H1 (cell line): ENCODE measurements at regions not wholly inside any gene's neighbourhood (a gene's known extent, or its start where the extent isn't known, plus 50 kb on each side); places are given as distances from the start of the nearest gene placed in this dataset.

ENCODE experiments used
- CTCF ChIA-PET: fragments of 300-600 bp; sonication (Branson Sonifier 250); formaldehyde crosslinking; loops from one replicate; lab custom pipeline; 2021; ENCODE audit not compliant: partially characterized antibody; lab: Charles Lee
- POLR2A ChIA-PET: fragments of 300-600 bp; sonication (Branson Sonifier 250); formaldehyde crosslinking; loops from one replicate; lab custom pipeline; 2021; ENCODE audit warnings: inconsistent platforms; ENCODE audit not compliant: partially characterized antibody; lab: Charles Lee
- DNase-seq, 2 experiments: peaks; one replicate each; pipeline versions ENCODE4 v3.0.0 to v3.0.0-alpha.2; 2010 to 2022; ENCODE audit warnings: low spot score in 2 of 2, low read depth in 1 of 2, mixed read lengths in 1 of 2
- FAIRE-seq: peaks from 2 replicates; lab custom pipeline; 2011; peaks lifted over from hg19 to GRCh38; lab: Jason Lieb, UNC
- H2AFZ ChIP-seq: 2 replicates; pipeline ENCODE4 v1.8.1; 2012; ENCODE audit warnings: low read length, inconsistent platforms
- H2AK5ac ChIP-seq: 2 replicates; pipeline ENCODE4 v1.6.1; 2013; ENCODE audit warnings: low read depth, low read length
- H2BK120ac ChIP-seq: replicated peaks from 2 replicates; pipeline ENCODE3; 2013; ENCODE audit warnings: low read depth, low read length, inconsistent platforms
- H2BK12ac ChIP-seq: 2 replicates; pipeline ENCODE4 v1.6.1; 2013; ENCODE audit warnings: low read depth, low read length
- H2BK15ac ChIP-seq: 2 replicates; pipeline ENCODE4 v1.6.1; 2013; ENCODE audit warnings: low read length
- H2BK20ac ChIP-seq: 2 replicates; pipeline ENCODE4 v1.6.1; 2013; ENCODE audit warnings: low read length
- H2BK5ac ChIP-seq: 2 replicates; pipeline ENCODE4 v1.6.1; 2013; ENCODE audit warnings: low read depth, low read length
- H3K14ac ChIP-seq: 2 replicates; pipeline ENCODE4 v1.6.1; 2013; ENCODE audit warnings: inconsistent platforms; ENCODE audit not compliant: insufficient read length
- H3K18ac ChIP-seq: 2 replicates; pipeline ENCODE4 v1.6.1; 2013; ENCODE audit warnings: low read length; ENCODE audit errors: extremely low read depth
- H3K23ac ChIP-seq: 2 replicates; pipeline ENCODE4 v1.6.1; 2013; ENCODE audit warnings: inconsistent platforms; ENCODE audit not compliant: insufficient read length
- H3K23me2 ChIP-seq: 2 replicates; pipeline ENCODE4 v1.6.1; 2013; ENCODE audit warnings: low read depth, low read length
- H3K27ac ChIP-seq: 2 replicates; pipeline ENCODE4 v1.6.1; 2011; ENCODE audit warnings: low read depth, low read length, inconsistent platforms
- H3K27me3 ChIP-seq, 4 experiments: replicated peaks in 1 of 4; 1 replicate in 1 of 4; 2 replicates in 3 of 4; pipeline versions ENCODE4 v1.6.1 to v1.8.1; 2011 to 2013; ENCODE audit warnings: low read length in 3 of 4, mild to moderate bottlenecking in 3 of 4, inconsistent platforms in 2 of 4, mixed read lengths in 2 of 4, moderate library complexity in 1 of 4; ENCODE audit not compliant: control insufficient read depth in 3 of 4, insufficient read depth in 3 of 4; ENCODE audit errors: extremely low read depth in 1 of 4
- H3K36me3 ChIP-seq, 4 experiments: 2 replicates each; pipeline versions ENCODE4 v1.6.1 to v1.8.1; 2011 to 2013; ENCODE audit warnings: mild to moderate bottlenecking in 4 of 4, low read length in 3 of 4, moderate library complexity in 2 of 4, control low read depth in 1 of 4, inconsistent platforms in 1 of 4; ENCODE audit not compliant: insufficient read depth in 4 of 4, control insufficient read depth in 2 of 4
- H3K4ac ChIP-seq: replicated peaks from 2 replicates; pipeline ENCODE3; 2013; ENCODE audit warnings: low read length, low read depth, mixed read lengths, inconsistent platforms; ENCODE audit not compliant: insufficient read length
- H3K4me1 ChIP-seq, 4 experiments: replicated peaks in 1 of 4; 1 replicate in 1 of 4; 2 replicates in 3 of 4; pipeline versions ENCODE4 v1.6.1 to v1.8.1; 2011 to 2013; ENCODE audit warnings: low read length in 3 of 4, inconsistent platforms in 2 of 4, mixed read lengths in 1 of 4; ENCODE audit not compliant: insufficient read depth in 4 of 4, control insufficient read depth in 3 of 4
- H3K4me2 ChIP-seq, 2 experiments: 2 replicates each; pipeline versions ENCODE4 v1.6.1 to v1.8.1; 2011 to 2013; ENCODE audit warnings: low read depth in 2 of 2, low read length in 2 of 2, control low read depth in 1 of 2, inconsistent platforms in 1 of 2, mild to moderate bottlenecking in 1 of 2; ENCODE audit not compliant: insufficient read depth in 1 of 2
- H3K4me3 ChIP-seq, 4 experiments: fragments of 200-600, 300-600 bp in 1 of 4; sonication (generic), shearing (Covaris generic), sonication (Bioruptor Twin) in 1 of 4; 2 replicates each; pipeline versions ENCODE4 v1.5.1 to v1.8.1; 2011 to 2016; ENCODE audit warnings: low read length in 4 of 4, low read depth in 3 of 4, control low read depth in 2 of 4, inconsistent platforms in 2 of 4, mild to moderate bottlenecking in 2 of 4, mixed read lengths in 1 of 4, moderate library complexity in 1 of 4; ENCODE audit not compliant: insufficient read depth in 2 of 4; ENCODE audit errors: extremely low read depth in 1 of 4
- H3K56ac ChIP-seq: replicated peaks from 2 replicates; pipeline ENCODE3; 2013; ENCODE audit warnings: low read depth, mild to moderate bottlenecking, mixed read lengths, low read length, inconsistent platforms; ENCODE audit not compliant: insufficient read length
- H3K79me1 ChIP-seq: 2 replicates; pipeline ENCODE4 v1.6.1; 2013; ENCODE audit warnings: low read depth, low read length, control low read depth
- H3K79me2 ChIP-seq, 2 experiments: 2 replicates each; pipeline versions ENCODE4 v1.6.1 to v1.8.1; 2012 to 2013; ENCODE audit warnings: low read length in 2 of 2, mild to moderate bottlenecking in 2 of 2, inconsistent platforms in 1 of 2; ENCODE audit not compliant: insufficient read depth in 2 of 2, control insufficient read depth in 1 of 2
- H3K9ac ChIP-seq, 4 experiments: replicated peaks in 1 of 4; 1 replicate in 1 of 4; 2 replicates in 3 of 4; pipeline versions ENCODE4 v1.6.1 to v1.8.1; 2011 to 2013; ENCODE audit warnings: low read depth in 3 of 4, low read length in 3 of 4, control low read depth in 2 of 4, mild to moderate bottlenecking in 2 of 4, moderate library complexity in 2 of 4, inconsistent platforms in 1 of 4; ENCODE audit errors: extremely low read depth in 1 of 4
- H3K9me3 ChIP-seq, 2 experiments: 2 replicates each; pipeline versions ENCODE4 v1.6.1 to v1.8.1; 2012 to 2013; ENCODE audit warnings: mild to moderate bottlenecking in 2 of 2, moderate library complexity in 2 of 2, control low read depth in 1 of 2, inconsistent platforms in 1 of 2, low read depth in 1 of 2, low read length in 1 of 2, mixed read lengths in 1 of 2; ENCODE audit not compliant: insufficient read depth in 2 of 2
- H4K20me1 ChIP-seq, 2 experiments: replicated peaks in 1 of 2; 2 replicates each; pipeline versions ENCODE3 to v1.8.1; 2011 to 2013; ENCODE audit warnings: inconsistent platforms in 2 of 2, low read length in 2 of 2, mild to moderate bottlenecking in 1 of 2; ENCODE audit not compliant: insufficient read depth in 2 of 2, control insufficient read depth in 1 of 2
- H4K5ac ChIP-seq: 2 replicates; pipeline ENCODE4 v1.6.1; 2013; ENCODE audit warnings: low read length, low read depth, mixed read lengths, inconsistent platforms; ENCODE audit not compliant: insufficient read length
- H4K8ac ChIP-seq: 2 replicates; pipeline ENCODE4 v1.8.0; 2013; ENCODE audit warnings: mild to moderate bottlenecking, moderate library complexity, low read length, inconsistent platforms; ENCODE audit not compliant: insufficient read depth; ENCODE audit errors: extremely low read depth
- H4K91ac ChIP-seq: replicated peaks from 2 replicates; pipeline ENCODE3; 2013; ENCODE audit warnings: low read length, mixed read lengths, inconsistent platforms; ENCODE audit not compliant: insufficient read length
- ATF2 ChIP-seq: IDR thresholded peaks from 2 replicates; pipeline ENCODE4 v1.6.1; 2012; ENCODE audit warnings: low read length, inconsistent platforms
- BCL11A ChIP-seq, 2 experiments: IDR thresholded peaks; one replicate each; pipeline ENCODE4 v1.6.1; 2011; ENCODE audit warnings: low read depth in 2 of 2, low read length in 2 of 2, mild to moderate bottlenecking in 2 of 2
- CHD2 ChIP-seq: IDR thresholded peaks from 2 replicates; pipeline ENCODE4 v1.6.1; 2012; ENCODE audit warnings: low read length, improper control_type of control experiment
- CREB1 ChIP-seq: IDR thresholded peaks from 2 replicates; pipeline ENCODE4 v1.6.1; 2012; ENCODE audit warnings: inconsistent platforms
- GTF2F1 ChIP-seq: IDR thresholded peaks from 2 replicates; pipeline ENCODE4 v1.6.1; 2012; ENCODE audit warnings: low read depth, low read length, improper control_type of control experiment, borderline replicate concordance
- HDAC2 ChIP-seq, 2 experiments: fragments of 300-600 bp in 1 of 2; sonication (generic) in 1 of 2; IDR thresholded peaks; 2 replicates each; pipeline ENCODE4 v1.6.1; 2011 to 2012; ENCODE audit warnings: low read depth in 2 of 2, low read length in 2 of 2, mild to moderate bottlenecking in 2 of 2, moderate library complexity in 2 of 2, borderline replicate concordance in 1 of 2, inconsistent platforms in 1 of 2
- PHF8 ChIP-seq: fragments of 200-600 bp; sonication (generic); conservative IDR thresholded peaks from 2 replicates; pipeline ENCODE4 v1.7.1; 2012; ENCODE audit warnings: low read depth, mild to moderate bottlenecking, inconsistent platforms, low read length, moderate library complexity
- RXRA ChIP-seq: IDR thresholded peaks from 2 replicates; pipeline ENCODE4 v1.6.1; 2011; ENCODE audit warnings: low read depth, mild to moderate bottlenecking, low read length, moderate library complexity; ENCODE audit not compliant: insufficient read depth
- SP1 ChIP-seq: IDR thresholded peaks from 2 replicates; pipeline ENCODE4 v1.6.1; 2011; ENCODE audit warnings: low read depth, low read length
- SP4 ChIP-seq: IDR thresholded peaks from 2 replicates; pipeline ENCODE4 v1.6.1; 2012; ENCODE audit warnings: low read length, inconsistent platforms
- SUZ12 ChIP-seq: fragments of 200-600 bp; sonication (generic); IDR thresholded peaks from 2 replicates; pipeline ENCODE4 v1.6.1; 2012; ENCODE audit warnings: mild to moderate bottlenecking, inconsistent platforms, low read length, moderate library complexity, mixed read lengths
- TCF12 ChIP-seq: IDR thresholded peaks from 2 replicates; pipeline ENCODE4 v1.6.1; 2011; ENCODE audit warnings: low read depth, mild to moderate bottlenecking, low read length
- ZNF274 ChIP-seq: IDR thresholded peaks from 2 replicates; pipeline ENCODE4 v1.7.0; 2012; ENCODE audit warnings: low read length, borderline replicate concordance; ENCODE audit errors: extremely low read depth
- WGBS, 2 experiments: shearing (Covaris generic) in 1 of 2; methylation state at CpG; one replicate each; pipeline versions ENCODE4 v1.1.6 to v1.1.7; 2013 to 2015; ENCODE audit warnings: low lambda C conversion rate in 2 of 2, mixed read lengths in 2 of 2, inconsistent platforms in 1 of 2, low coverage in 1 of 2, missing lambda C conversion rate in 1 of 2; ENCODE audit not compliant: insufficient replicate concordance in 2 of 2, insufficient coverage in 1 of 2, insufficient read length in 1 of 2; ENCODE audit errors: extremely low coverage in 1 of 2, missing lambda C conversion rate in 1 of 2; 5-methylcytosine and 5-hydroxymethylcytosine counted together

GRCh38 chr9:124122321-124122720 lies 110.8 kb downstream of the LHX2 start:
- Histone ChIP-seq H2AFZ (no peak overlapping the region), H3K56ac (no peak overlapping the region), H3K9me3 (no peaks in the 10 kb centered on the region), H4K91ac (no peak overlapping the region), H3K79me1 (no peaks in the 10 kb centered on the region), H3K4me2 (no peak overlapping the region), H3K4ac (no peak overlapping the region), H3K36me3 (no peaks in the 10 kb centered on the region), H4K5ac (no peak overlapping the region), H3K4me3 (no peak overlapping the region), H3K27ac (no peak overlapping the region), H4K20me1 (peaks cover 0 to 3% of the 10 kb centered on the region in 2 experiments), H2BK5ac (no peak overlapping the region), H3K27me3 (no peaks in the 10 kb centered on the region; a peak in 2 of 7 replicates), H3K4me1 (peaks cover 0 to 12% (median 7%) of the 10 kb centered on the region in 4 experiments; a peak in 6 of 7 replicates), H3K23ac (no peak overlapping the region), H3K14ac (no peak overlapping the region), H3K79me2 (no peaks in the 10 kb centered on the region), H3K18ac (no peak overlapping the region), H3K9ac (no peak overlapping the region), H3K23me2 (no peaks in the 10 kb centered on the region), H2BK12ac (no peak overlapping the region), H2BK120ac (no peak overlapping the region), H4K8ac (no peak overlapping the region), H2BK20ac (no peak overlapping the region), H2BK15ac (no peak overlapping the region), H2AK5ac (no peak overlapping the region)
- ChIA-PET CTCF (interaction anchor here (0.5 to 6.8 kb wide), 14 partner anchors 11 to 723 kb away, joined by 3 to 65 read pairs (median 4); no protein-coding TSS in a partner anchor), POLR2A (interaction anchor here (0.8 kb wide), 1 partner anchor 8 kb away, joined by 3 read pairs; no protein-coding TSS in a partner anchor)
- no peak for FAIRE-seq
- no peak for DNase-seq
- WGBS, 2 experiments: 100% methylated on average over 1 of the region's 1 CpG; no CpG with 5 or more reads in 1 of the 2 experiments
- TF ChIP-seq TCF12 (no peak), PHF8 (no peak), GTF2F1 (no peak), SUZ12 (no peak), ATF2 (no peak), HDAC2 (IDR thresholded peaks at IDR 0.05; ENCODE audit: borderline replicate concordance in 1 of 2, low read depth in 2 of 2, low read length in 2 of 2) (no peak), SP4 (no peak), CREB1 (no peak), BCL11A (IDR thresholded peaks at IDR 0.05; ENCODE audit: low read depth in 2 of 2, low read length in 2 of 2) (no peak), CHD2 (no peak), ZNF274 (no peak), RXRA (no peak), SP1 (no peak)
